NB4 (cell line): ENCODE measurements at regions not wholly inside any gene's neighbourhood (a gene's known extent, or its start where the extent isn't known, plus 50 kb on each side); places are given as distances from the start of the nearest gene placed in this dataset.
"Not testable (repeated sequence)": the region's sequence is repeated elsewhere in the genome, so short reads cannot be mapped to it uniquely, and the experiment has no call there.

ENCODE experiments used
- DNase-seq: peaks from one replicate; pipeline ENCODE4 v3.0.0; 2010; ENCODE audit warnings: low read depth
- H3K4me3 ChIP-seq: one replicate; pipeline ENCODE4 v1.5.1; 2011; ENCODE audit warnings: mild to moderate bottlenecking, low read depth, low read length, moderate library complexity

GRCh38 chr7:150111373-150112139 is 211.6 kb upstream of the LRRC61 start:
- H3K4me3 ChIP-seq, DNase-seq: not testable (repeated sequence)

- not testable (repeated sequence) for DNase-seq, H3K4me3 ChIP-seq
These were observed 209.9 kb upstream of the LRRC61 start for GRCh38 chr7:150113301-150113700.

- not testable (repeated sequence) for DNase-seq
These were observed 208.6 kb upstream of the LRRC61 start for GRCh38 chr7:150114591-150114990.

GRCh38 chr7:150119966-150120365 is 203.2 kb upstream of the LRRC61 start:
- H3K4me3 ChIP-seq, DNase-seq: not testable (repeated sequence)

More at GRCh38 chr7:150114591-150114990, 208.6 kb upstream of the LRRC61 start:
- H3K4me3 ChIP-seq, result not testable (repeated sequence)

- not testable (repeated sequence) for DNase-seq, H3K4me3 ChIP-seq
These were observed 197.3 kb upstream of the LRRC61 start for GRCh38 chr7:150125831-150126230.

- not testable (repeated sequence) for H3K4me3 ChIP-seq, DNase-seq
These were observed 188.7 kb upstream of the LRRC61 start for GRCh38 chr7:150134451-150134850.

GRCh38 chr7:150135620-150136190 is 187.4 kb upstream of the LRRC61 start:
- not testable (repeated sequence) for H3K4me3 ChIP-seq, DNase-seq

- H3K4me3 ChIP-seq, DNase-seq: not testable (repeated sequence)
These were observed 183.3 kb upstream of the LRRC61 start for GRCh38 chr7:150139840-150140239.

GRCh38 chr7:150141525-150142345 is 181.4 kb upstream of the LRRC61 start:
- not testable (repeated sequence) for DNase-seq, H3K4me3 ChIP-seq

GRCh38 chr7:150146124-150146523 is 177.0 kb upstream of the LRRC61 start:
- not testable (repeated sequence) for H3K4me3 ChIP-seq, DNase-seq

GRCh38 chr7:150147524-150147923 is 175.6 kb upstream of the LRRC61 start:
- not testable (repeated sequence) for H3K4me3 ChIP-seq, DNase-seq

- H3K4me3 ChIP-seq, DNase-seq: not testable (repeated sequence)
These were observed 167.1 kb upstream of the LRRC61 start for GRCh38 chr7:150156015-150156414.

- DNase-seq, H3K4me3 ChIP-seq: not testable (repeated sequence)
These were observed 164.5 kb upstream of the LRRC61 start for GRCh38 chr7:150158696-150159095.

- DNase-seq, H3K4me3 ChIP-seq: not testable (repeated sequence)
These were observed 153.6 kb upstream of the LRRC61 start for GRCh38 chr7:150169515-150169914.

GRCh38 chr7:150169943-150170490 is 153.1 kb upstream of the LRRC61 start:
- DNase-seq, H3K4me3 ChIP-seq: not testable (repeated sequence)

GRCh38 chr7:150183602-150184001 is 139.6 kb upstream of the LRRC61 start:
- DNase-seq, H3K4me3 ChIP-seq: not testable (repeated sequence)

- DNase-seq, H3K4me3 ChIP-seq: not testable (repeated sequence)
These were observed 133.2 kb upstream of the LRRC61 start for GRCh38 chr7:150189963-150190362.

- not testable (repeated sequence) for H3K4me3 ChIP-seq, DNase-seq
These were observed 130.6 kb upstream of the LRRC61 start for GRCh38 chr7:150192541-150192940.

GRCh38 chr7:150193866-150194265 is 129.3 kb upstream of the LRRC61 start:
- not testable (repeated sequence) for H3K4me3 ChIP-seq, DNase-seq
